Neural crest cell (in vitro differentiated cells): ENCODE measurements at regions not wholly inside any gene's neighbourhood (a gene's known extent, or its start where the extent isn't known, plus 50 kb on each side); places are given as distances from the start of the nearest gene placed in this dataset.

Source experiments
- DNase-seq: peaks from one replicate; pipeline ENCODE4 v3.0.0; 2021; ENCODE audit warnings: low read depth, mixed read lengths, low spot score
- H3K27ac Mint-ChIP-seq: one replicate; pipeline ENCODE4 v1.8.0; 2021; ENCODE audit warnings: mild to moderate bottlenecking, mixed read lengths; ENCODE audit not compliant: unreplicated experiment
- H3K27me3 Mint-ChIP-seq: 2 replicates; pipeline ENCODE4 v1.8.0; 2021; ENCODE audit warnings: low read depth, mild to moderate bottlenecking, mixed read lengths
- H3K36me3 Mint-ChIP-seq: 2 replicates; pipeline ENCODE4 v1.8.0; 2021; ENCODE audit warnings: low read depth, mild to moderate bottlenecking, mixed read lengths
- H3K4me1 Mint-ChIP-seq: 2 replicates; pipeline ENCODE4 v1.8.0; 2021; ENCODE audit warnings: mixed read lengths
- H3K4me3 Mint-ChIP-seq: one replicate; pipeline ENCODE4 v1.8.0; 2021; ENCODE audit warnings: mild to moderate bottlenecking, mixed read lengths
- H3K9me3 Mint-ChIP-seq: 2 replicates; pipeline ENCODE4 v1.8.0; 2021; ENCODE audit warnings: mixed read lengths
- CTCF ChIP-seq: fragments of 200-600 bp; sonication (generic); conservative IDR thresholded peaks from 2 replicates; pipeline ENCODE4 v1.5.0; 2021; ENCODE audit warnings: antibody characterized with exemption, mild to moderate bottlenecking

GRCh38 chr7:124398937-124399552 lies 366.2 kb upstream of the TMEM229A start:
- Mint-ChIP-seq H3K27me3 (no peaks in the 10 kb centered on the region), H3K36me3 (no peaks in the 10 kb centered on the region), H3K4me1 (no peaks in the 10 kb centered on the region), H3K4me3 (no peak overlapping the region), H3K9me3 (no peaks in the 10 kb centered on the region), H3K27ac (no peak overlapping the region)
- no peak for TF ChIP-seq CTCF
- DNase-seq: no peak

- no peaks in the 10 kb centered on the region for H3K27me3 Mint-ChIP-seq
- DNase-seq: no peak
- no peaks in the 10 kb centered on the region for H3K9me3 Mint-ChIP-seq
- H3K27ac Mint-ChIP-seq: no peak overlapping the region
- H3K36me3 Mint-ChIP-seq: no peaks in the 10 kb centered on the region
- no peak overlapping the region for H3K4me3 Mint-ChIP-seq
- no peak for TF ChIP-seq CTCF
- no peaks in the 10 kb centered on the region for H3K4me1 Mint-ChIP-seq
Measured at GRCh38 chr7:124397134-124397533, 364.3 kb upstream of the TMEM229A start.

GRCh38 chr7:124390301-124390700 lies 357.4 kb upstream of the TMEM229A start:
- no peaks in the 10 kb centered on the region for H3K9me3 Mint-ChIP-seq
- no peak for DNase-seq

GRCh38 chr7:124388751-124389150 lies 355.9 kb upstream of the TMEM229A start:
- no peak overlapping the region for H3K27ac Mint-ChIP-seq
- no peaks in the 10 kb centered on the region for H3K9me3 Mint-ChIP-seq
- TF ChIP-seq CTCF: no peak
- H3K27me3 Mint-ChIP-seq: no peaks in the 10 kb centered on the region
- H3K4me1 Mint-ChIP-seq: no peaks in the 10 kb centered on the region
- no peak for DNase-seq
- H3K4me3 Mint-ChIP-seq: no peak overlapping the region
- H3K36me3 Mint-ChIP-seq: no peaks in the 10 kb centered on the region

More at GRCh38 chr7:124390301-124390700, 357.4 kb upstream of the TMEM229A start:
- no peak for TF ChIP-seq CTCF
- Mint-ChIP-seq H3K4me3 (no peak overlapping the region), H3K27ac (no peak overlapping the region), H3K27me3 (no peaks in the 10 kb centered on the region), H3K4me1 (no peaks in the 10 kb centered on the region), H3K36me3 (no peaks in the 10 kb centered on the region)

GRCh38 chr7:124387056-124387455 lies 354.2 kb upstream of the TMEM229A start:
- DNase-seq: no peak
- TF ChIP-seq CTCF: no peak
- peaks cover 4% of the 10 kb centered on the region for H3K9me3 Mint-ChIP-seq
- no peak overlapping the region for H3K27ac Mint-ChIP-seq
- no peak overlapping the region for H3K4me3 Mint-ChIP-seq
- H3K27me3 Mint-ChIP-seq: no peaks in the 10 kb centered on the region
- no peaks in the 10 kb centered on the region for H3K36me3 Mint-ChIP-seq
- H3K4me1 Mint-ChIP-seq: no peaks in the 10 kb centered on the region
